ENCODE measurements at regions not wholly inside any gene's neighbourhood (a gene's known extent, or its start where the extent isn't known, plus 50 kb on each side); places are given as distances from the start of the nearest gene placed in this dataset.

- peak; percentile 94 for ATAC-seq
- CTCF ChIA-PET (ENCODE audit: low intra/inter-chr PET ratio, low total read pairs): no interaction called here
- TF ChIP-seq ATF1 (CRISPR knock-in tag; IDR thresholded peaks at IDR 0.05) (peak; percentile 37; the same call in 1 of the 2 replicates), PAWR (CRISPR knock-in tag; IDR thresholded peaks at IDR 0.05; ENCODE audit: borderline replicate concordance) (no peak), REPIN1 (CRISPR knock-in tag; IDR thresholded peaks at IDR 0.05; ENCODE audit: borderline replicate concordance, low read depth) (peak; percentile 80), KLF9 (CRISPR knock-in tag; IDR thresholded peaks at IDR 0.05; ENCODE audit: low read depth) (no peak), ELF3 (CRISPR knock-in tag; IDR thresholded peaks at IDR 0.05) (peak; percentile 73), HMGXB4 (CRISPR knock-in tag; IDR thresholded peaks at IDR 0.05; ENCODE audit: borderline replicate concordance in 1 of 2, low read depth in 1 of 2) (peak; percentile 55 to 66; a peak in 3 of 4 replicates), ZNF629 (CRISPR knock-in tag; conservative IDR thresholded peaks at IDR 0.05) (0 out of 2 replicates have a peak, but pooled peaks have one; percentile 17), ZNF382 (CRISPR knock-in tag; IDR thresholded peaks at IDR 0.05; ENCODE audit: borderline replicate concordance) (no peak), MTF2 (CRISPR knock-in tag; IDR thresholded peaks at IDR 0.05; ENCODE audit: borderline replicate concordance) (no peak), ZMYM2 (CRISPR knock-in tag; IDR thresholded peaks at IDR 0.05) (0 out of 2 replicates have a peak, but pooled peaks have one; percentile 8), PCBP1 (IDR thresholded peaks at IDR 0.05; ENCODE audit: borderline replicate concordance, low read depth, low read length) (no peak), ZNF549 (CRISPR knock-in tag; IDR thresholded peaks at IDR 0.05) (no peak), ZNF564 (CRISPR knock-in tag; IDR thresholded peaks at IDR 0.05) (no peak), ZNF501 (CRISPR knock-in tag; IDR thresholded peaks at IDR 0.05) (peak; percentile 88), SNAPC5 (CRISPR knock-in tag; IDR thresholded peaks at IDR 0.05; ENCODE audit: borderline replicate concordance) (0 out of 2 replicates have a peak, but pooled peaks have one; percentile 62)
- TF ChIP-seq, protein P1, sequence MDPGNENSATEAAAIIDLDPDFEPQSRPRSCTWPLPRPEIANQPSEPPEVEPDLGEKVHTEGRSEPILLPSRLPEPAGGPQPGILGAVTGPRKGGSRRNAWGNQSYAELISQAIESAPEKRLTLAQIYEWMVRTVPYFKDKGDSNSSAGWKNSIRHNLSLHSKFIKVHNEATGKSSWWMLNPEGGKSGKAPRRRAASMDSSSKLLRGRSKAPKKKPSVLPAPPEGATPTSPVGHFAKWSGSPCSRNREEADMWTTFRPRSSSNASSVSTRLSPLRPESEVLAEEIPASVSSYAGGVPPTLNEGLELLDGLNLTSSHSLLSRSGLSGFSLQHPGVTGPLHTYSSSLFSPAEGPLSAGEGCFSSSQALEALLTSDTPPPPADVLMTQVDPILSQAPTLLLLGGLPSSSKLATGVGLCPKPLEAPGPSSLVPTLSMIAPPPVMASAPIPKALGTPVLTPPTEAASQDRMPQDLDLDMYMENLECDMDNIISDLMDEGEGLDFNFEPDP (CRISPR knock-in tag; conservative IDR thresholded peaks at IDR 0.05): no peak
- TF ChIP-seq, protein P2, sequence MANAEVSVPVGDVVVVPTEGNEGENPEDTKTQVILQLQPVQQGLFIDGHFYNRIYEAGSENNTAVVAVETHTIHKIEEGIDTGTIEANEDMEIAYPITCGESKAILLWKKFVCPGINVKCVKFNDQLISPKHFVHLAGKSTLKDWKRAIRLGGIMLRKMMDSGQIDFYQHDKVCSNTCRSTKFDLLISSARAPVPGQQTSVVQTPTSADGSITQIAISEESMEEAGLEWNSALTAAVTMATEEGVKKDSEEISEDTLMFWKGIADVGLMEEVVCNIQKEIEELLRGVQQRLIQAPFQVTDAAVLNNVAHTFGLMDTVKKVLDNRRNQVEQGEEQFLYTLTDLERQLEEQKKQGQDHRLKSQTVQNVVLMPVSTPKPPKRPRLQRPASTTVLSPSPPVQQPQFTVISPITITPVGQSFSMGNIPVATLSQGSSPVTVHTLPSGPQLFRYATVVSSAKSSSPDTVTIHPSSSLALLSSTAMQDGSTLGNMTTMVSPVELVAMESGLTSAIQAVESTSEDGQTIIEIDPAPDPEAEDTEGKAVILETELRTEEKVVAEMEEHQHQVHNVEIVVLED (CRISPR knock-in tag; IDR thresholded peaks at IDR 0.05; ENCODE audit: borderline replicate concordance): peak; percentile 59; the same call in 1 of the 2 replicates
Measured at GRCh38 chr6:138572167-138572875, 73.0 kb upstream of the NHSL1 start.

More at GRCh38 chr6:138572167-138572875, 73.0 kb upstream of the NHSL1 start:
- no peaks in the 10 kb centered on the region for H4K20me1 ChIP-seq (ENCODE audit: insufficient read depth, low read length)
- H3K27ac ChIP-seq (ENCODE audit: extremely low read length, insufficient read depth, low read length): peak overlapping the region; percentile 79
- H3K4me3 ChIP-seq (replicated peaks in 1 of 3; ENCODE audit: insufficient read depth in 1 of 3, low read depth in 2 of 3, low read length in 3 of 3): peak overlapping the region; percentile 60 to 84 (median 64)
- H2AFZ ChIP-seq (ENCODE audit: low read length): no peak overlapping the region
- FAIRE-seq (peak; percentile 97), DNase-seq (ENCODE audit: low spot score) (peak; percentile 97)
- peak overlapping the region; percentile 86 for H3K4me2 ChIP-seq (ENCODE audit: low read depth, low read length)
- no peaks in the 10 kb centered on the region for H3K9me3 ChIP-seq (ENCODE audit: low read length)
- POLR2A ChIA-PET: interaction anchor here (0.8 to 6.9 kb wide), 30 partner anchors 8 to 908 kb away, joined by 3 to 121 read pairs (median 5); partner anchors contain the start of genes CCDC28A, CITED2, HEBP2 and NHSL1
- no peaks in the 10 kb centered on the region for H3K36me3 ChIP-seq (replicated peaks in 1 of 2; ENCODE audit: control insufficient read depth in 1 of 2, insufficient read depth in 2 of 2, low read length in 2 of 2)
- H3K9ac ChIP-seq (ENCODE audit: insufficient read depth, low read depth, low read length): peak overlapping the region; percentile 78
- peaks cover 43% of the 10 kb centered on the region for H3K4me1 ChIP-seq (ENCODE audit: insufficient read depth, low read length)
- no TSS peak for BruUV-seq (replicated peaks)
- no peaks in the 10 kb centered on the region; a peak in 2 of 5 replicates for H3K27me3 ChIP-seq (ENCODE audit: control insufficient read depth in 1 of 2, insufficient read depth in 2 of 2, low read length in 2 of 2)
- H3K79me2 ChIP-seq (ENCODE audit: insufficient read depth, low read length): peaks cover 51% of the 10 kb centered on the region
- 2% methylated on average over 19 of the region's 19 CpGs for WGBS (ENCODE audit: low lambda C conversion rate)
- in situ Hi-C loops (cut with HindIII; ENCODE audit: extremely low pct_ligation_motif_present, low pct_unique_long_range_greater_than_20kb) (no loop called here), intact Hi-C loops (cut with micrococcal nuclease; ENCODE audit: unreplicated experiment) (loop anchor here (1.0 to 5.0 kb wide), 3 partner anchors 18 to 65 kb away; no protein-coding TSS in a partner anchor)
